Neural progenitor cell (in vitro differentiated cells): ENCODE measurements at regions not wholly inside any gene's neighbourhood (a gene's known extent, or its start where the extent isn't known, plus 50 kb on each side); places are given as distances from the start of the nearest gene placed in this dataset.

Experiments
- CTCF ChIP-seq: fragments of 200-600 bp; sonication (generic); IDR thresholded peaks from 2 replicates; pipeline ENCODE4 v1.5.1; 2017; ENCODE audit warnings: antibody characterized with exemption, mild to moderate bottlenecking
- EZH2 ChIP-seq: fragments of 200-600 bp; sonication (generic); IDR thresholded peaks from 2 replicates; pipeline ENCODE4 v1.6.1; 2017; ENCODE audit warnings: antibody characterized with exemption, mild to moderate bottlenecking, moderate library complexity
- EZH2phosphoT487 ChIP-seq: fragments of 200-600 bp; sonication (generic); IDR thresholded peaks from 2 replicates; pipeline ENCODE4 v1.6.1; 2017; ENCODE audit warnings: antibody characterized with exemption

GRCh38 chr16:62408760-62409159, 372.5 kb upstream of the CDH8 start:
- TF ChIP-seq CTCF (peak; percentile 67), EZH2 (no peak), EZH2phosphoT487 (no peak)
